ENCODE measurements at regions not wholly inside any gene's neighbourhood (a gene's known extent, or its start where the extent isn't known, plus 50 kb on each side); places are given as distances from the start of the nearest gene placed in this dataset.

- Mint-ChIP-seq H3K27ac (no peak overlapping the region), H3K4me3 (no peak overlapping the region), H3K4me1 (ENCODE audit: low read depth in 2 of 2) (no peaks in the 10 kb centered on the region), H3K36me3 (no peaks in the 10 kb centered on the region), H3K9me3 (no peaks in the 10 kb centered on the region), H3K27me3 (peaks cover 12 to 25% of the 10 kb centered on the region in 2 donors)
- DNase-seq (ENCODE audit: low spot score) (no peak), ATAC-seq (peak in 1 of 2 donors; percentile 22)
These were observed 130.0 kb downstream of the GLI2 start for GRCh38 chr2:120865656-120866055.

DNA sequence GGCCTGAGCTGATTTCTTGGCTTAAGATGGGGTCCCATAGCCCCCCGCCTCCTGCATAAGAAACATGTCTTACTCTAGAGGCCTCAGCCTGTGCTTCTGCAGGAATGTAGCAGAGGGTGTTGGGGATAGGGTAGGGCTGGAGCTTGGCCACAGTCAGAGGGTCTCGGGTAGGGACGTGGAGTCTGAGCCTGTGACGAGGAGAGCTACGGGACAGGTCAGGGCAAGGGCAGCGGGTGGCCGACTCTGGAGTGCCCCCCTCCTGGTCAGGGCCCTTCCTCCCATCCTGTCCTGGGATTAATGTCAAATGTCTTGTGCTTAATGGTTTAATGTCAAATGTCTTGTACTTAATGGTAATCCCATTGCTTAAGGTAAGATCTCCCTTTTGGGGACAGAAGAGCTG, 130.4 kb downstream of the GLI2 start:
- Mint-ChIP-seq H3K4me1 (ENCODE audit: low read depth in 2 of 2) (no peaks in the 10 kb centered on the region), H3K27me3 (peaks cover 12 to 25% of the 10 kb centered on the region in 2 donors), H3K36me3 (no peaks in the 10 kb centered on the region), H3K27ac (no peak overlapping the region), H3K9me3 (no peaks in the 10 kb centered on the region), H3K4me3 (no peak overlapping the region)
- DNase-seq (ENCODE audit: low spot score) (no peak), ATAC-seq (no peak)

- no peak for DNase-seq (ENCODE audit: low spot score)
- Mint-ChIP-seq H3K9me3 (no peaks in the 10 kb centered on the region), H3K27ac (no peak overlapping the region), H3K4me3 (no peak overlapping the region), H3K36me3 (no peaks in the 10 kb centered on the region), H3K27me3 (peaks cover 12 to 25% of the 10 kb centered on the region in 2 donors), H3K4me1 (ENCODE audit: low read depth in 2 of 2) (no peaks in the 10 kb centered on the region)
- no peak for ATAC-seq
These were observed 130.9 kb downstream of the GLI2 start for GRCh38 chr2:120866483-120867140.

- no peaks in the 10 kb centered on the region for H3K9me3 Mint-ChIP-seq
These were observed 131.9 kb downstream of the GLI2 start for GRCh38 chr2:120867290-120868241.

GRCh38 chr2:120868366-120868765, 132.7 kb downstream of the GLI2 start:
- Mint-ChIP-seq H3K4me3 (no peak overlapping the region), H3K9me3 (no peaks in the 10 kb centered on the region), H3K36me3 (no peaks in the 10 kb centered on the region), H3K27ac (no peak overlapping the region), H3K27me3 (peaks cover 12 to 25% of the 10 kb centered on the region in 2 donors), H3K4me1 (ENCODE audit: low read depth in 2 of 2) (no peaks in the 10 kb centered on the region)
- DNase-seq (ENCODE audit: low spot score) (no peak), ATAC-seq (no peak)

More at GRCh38 chr2:120867290-120868241, 131.9 kb downstream of the GLI2 start:
- no peak overlapping the region for H3K4me3 Mint-ChIP-seq
- H3K27me3 Mint-ChIP-seq = peaks cover 12 to 25% of the 10 kb centered on the region in 2 donors
- H3K4me1 Mint-ChIP-seq (ENCODE audit: low read depth in 2 of 2) = no peaks in the 10 kb centered on the region
- DNase-seq (ENCODE audit: low spot score) = no peak
- no peaks in the 10 kb centered on the region for H3K36me3 Mint-ChIP-seq
- no peak for ATAC-seq
- no peak overlapping the region for H3K27ac Mint-ChIP-seq

DNA sequence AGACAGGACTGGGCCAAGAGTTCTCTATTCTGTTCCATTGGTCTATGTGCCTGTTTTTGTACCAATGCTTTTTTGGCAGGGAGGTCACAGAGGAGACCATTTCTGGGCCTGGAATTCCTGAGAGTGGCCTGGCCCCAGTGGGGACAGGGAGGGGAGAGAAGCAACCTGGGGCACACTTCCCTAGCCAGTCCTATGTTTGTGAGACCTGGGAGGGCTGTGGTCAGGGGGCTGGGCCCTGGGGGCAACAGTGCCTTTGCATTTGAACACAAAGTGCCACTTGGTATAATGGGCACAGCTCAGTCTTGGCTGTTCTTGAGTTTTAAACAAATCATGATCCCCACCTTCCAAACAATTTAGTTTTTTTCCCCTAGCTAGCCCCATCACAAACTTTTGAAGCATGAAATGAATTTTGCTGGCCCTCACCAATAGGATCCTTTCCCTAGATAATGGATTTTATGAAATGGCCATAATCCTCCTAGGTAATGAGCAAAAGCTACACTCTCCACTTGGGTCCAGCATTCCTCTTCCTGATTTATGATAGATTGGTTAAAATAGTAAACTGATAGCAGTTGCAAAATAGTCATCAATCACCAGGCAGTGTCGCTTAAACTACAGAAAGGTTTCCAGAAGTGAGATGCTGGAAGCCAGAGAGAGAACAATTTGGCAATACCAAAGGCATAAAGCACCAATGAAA, 133.5 kb downstream of the GLI2 start:
- H3K27me3 Mint-ChIP-seq = peaks cover 12 to 22% of the 10 kb centered on the region in 2 donors
- H3K36me3 Mint-ChIP-seq = no peaks in the 10 kb centered on the region
- H3K4me1 Mint-ChIP-seq (ENCODE audit: low read depth in 2 of 2) = no peaks in the 10 kb centered on the region
- no peak for ATAC-seq
- DNase-seq (ENCODE audit: low spot score) = no peak
- H3K4me3 Mint-ChIP-seq = no peak overlapping the region
- H3K9me3 Mint-ChIP-seq = no peaks in the 10 kb centered on the region
- H3K27ac Mint-ChIP-seq = no peak overlapping the region

DNA sequence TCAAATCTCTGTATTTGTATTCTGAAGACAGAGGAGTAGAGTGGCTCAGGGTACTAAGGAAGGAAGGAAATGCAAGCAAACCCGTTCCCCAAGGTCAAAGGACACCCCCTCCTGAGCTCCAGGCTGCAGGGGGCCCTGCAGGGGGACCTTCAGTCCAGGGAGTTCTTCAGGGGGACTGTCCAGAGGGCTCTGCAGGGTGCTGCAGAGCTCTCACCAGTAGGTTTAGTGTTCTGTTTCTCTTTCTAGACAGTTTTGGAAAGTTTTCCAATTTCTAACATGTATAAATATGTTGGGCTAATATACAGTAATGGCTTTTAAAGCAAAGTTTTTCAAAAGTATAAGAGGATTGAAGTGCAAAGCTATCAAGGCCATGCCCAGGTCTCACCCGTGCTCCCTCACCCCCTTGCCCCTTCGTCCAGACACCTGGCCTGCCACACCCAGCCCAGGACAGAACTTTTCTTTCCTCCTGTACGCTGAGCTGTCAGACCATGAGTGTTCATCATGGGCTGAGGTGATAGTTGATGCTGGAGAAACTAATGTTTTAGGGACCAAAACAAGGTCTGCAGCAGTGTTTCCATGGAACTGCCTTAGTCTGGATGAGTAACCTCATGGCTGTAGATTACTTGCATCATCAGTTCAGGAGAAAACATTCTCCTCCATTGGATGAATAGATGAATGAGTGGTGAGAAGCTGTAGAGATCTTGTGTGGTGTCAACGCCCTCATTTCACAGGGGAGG, 134.2 kb downstream of the GLI2 start:
- ATAC-seq (no peak), DNase-seq (ENCODE audit: low spot score) (no peak)
- Mint-ChIP-seq H3K9me3 (no peaks in the 10 kb centered on the region), H3K27ac (no peak overlapping the region), H3K36me3 (no peaks in the 10 kb centered on the region), H3K27me3 (peaks cover 12 to 22% of the 10 kb centered on the region in 2 donors), H3K4me3 (no peak overlapping the region), H3K4me1 (ENCODE audit: low read depth in 2 of 2) (no peaks in the 10 kb centered on the region)

DNA sequence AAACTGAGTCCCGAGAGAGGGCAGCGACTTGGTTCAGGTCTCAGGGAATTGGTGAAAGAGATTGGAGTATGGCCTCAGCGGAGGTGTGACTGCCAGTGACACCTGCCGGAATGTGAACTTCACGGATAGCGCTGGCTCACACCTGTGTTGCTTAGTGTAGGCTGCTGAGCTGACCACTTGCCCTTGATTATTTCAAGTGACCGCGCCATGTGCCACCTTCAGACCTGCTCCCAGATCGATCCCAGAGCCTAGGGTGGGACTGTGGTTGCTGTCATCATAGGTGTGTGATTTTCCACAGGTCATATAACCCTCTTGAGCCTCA, 134.8 kb downstream of the GLI2 start:
- Mint-ChIP-seq H3K4me1 (ENCODE audit: low read depth in 2 of 2) (no peaks in the 10 kb centered on the region), H3K27ac (no peak overlapping the region), H3K36me3 (no peaks in the 10 kb centered on the region), H3K9me3 (no peaks in the 10 kb centered on the region), H3K27me3 (peaks cover 12 to 25% of the 10 kb centered on the region in 2 donors), H3K4me3 (no peak overlapping the region)
- no peak for DNase-seq (ENCODE audit: low spot score)
- ATAC-seq = no peak

DNA sequence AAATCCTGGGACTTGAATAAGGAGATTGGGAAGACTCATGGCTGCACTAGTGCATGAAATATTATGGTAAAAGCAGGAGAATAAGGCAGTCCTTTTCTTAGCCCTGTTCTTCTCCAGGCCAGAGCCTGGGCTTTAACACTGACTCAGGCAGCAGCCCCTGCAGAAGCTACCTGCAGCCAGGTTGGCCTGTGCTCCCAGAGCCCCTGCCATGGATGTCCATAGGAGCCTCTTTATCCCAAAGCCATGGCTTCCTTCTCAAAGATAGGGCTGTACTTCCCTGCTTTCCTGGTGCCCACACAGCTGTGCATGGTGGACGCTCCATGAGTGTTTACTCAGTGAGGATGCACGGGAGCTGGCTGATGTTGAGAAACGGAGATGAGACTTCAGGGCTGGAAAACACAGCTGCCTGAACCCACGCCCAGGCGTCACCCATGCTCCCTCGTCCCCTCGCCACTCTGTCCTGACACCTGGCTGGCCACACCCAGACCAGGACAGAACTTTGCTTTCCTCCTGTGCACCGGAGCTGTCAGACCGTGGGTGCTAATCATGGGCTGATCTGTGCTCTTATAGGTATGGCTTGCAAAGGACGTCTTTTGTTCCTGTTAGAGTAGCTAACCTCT, 135.5 kb downstream of the GLI2 start:
- H3K9me3 Mint-ChIP-seq = no peaks in the 10 kb centered on the region
- ATAC-seq = no peak
- DNase-seq (ENCODE audit: low spot score) = no peak
- no peaks in the 10 kb centered on the region for H3K4me1 Mint-ChIP-seq (ENCODE audit: low read depth in 2 of 2)
- no peak overlapping the region for H3K27ac Mint-ChIP-seq
- H3K27me3 Mint-ChIP-seq = peaks cover 12 to 23% of the 10 kb centered on the region in 2 donors
- H3K4me3 Mint-ChIP-seq = no peak overlapping the region
- no peaks in the 10 kb centered on the region for H3K36me3 Mint-ChIP-seq

DNA sequence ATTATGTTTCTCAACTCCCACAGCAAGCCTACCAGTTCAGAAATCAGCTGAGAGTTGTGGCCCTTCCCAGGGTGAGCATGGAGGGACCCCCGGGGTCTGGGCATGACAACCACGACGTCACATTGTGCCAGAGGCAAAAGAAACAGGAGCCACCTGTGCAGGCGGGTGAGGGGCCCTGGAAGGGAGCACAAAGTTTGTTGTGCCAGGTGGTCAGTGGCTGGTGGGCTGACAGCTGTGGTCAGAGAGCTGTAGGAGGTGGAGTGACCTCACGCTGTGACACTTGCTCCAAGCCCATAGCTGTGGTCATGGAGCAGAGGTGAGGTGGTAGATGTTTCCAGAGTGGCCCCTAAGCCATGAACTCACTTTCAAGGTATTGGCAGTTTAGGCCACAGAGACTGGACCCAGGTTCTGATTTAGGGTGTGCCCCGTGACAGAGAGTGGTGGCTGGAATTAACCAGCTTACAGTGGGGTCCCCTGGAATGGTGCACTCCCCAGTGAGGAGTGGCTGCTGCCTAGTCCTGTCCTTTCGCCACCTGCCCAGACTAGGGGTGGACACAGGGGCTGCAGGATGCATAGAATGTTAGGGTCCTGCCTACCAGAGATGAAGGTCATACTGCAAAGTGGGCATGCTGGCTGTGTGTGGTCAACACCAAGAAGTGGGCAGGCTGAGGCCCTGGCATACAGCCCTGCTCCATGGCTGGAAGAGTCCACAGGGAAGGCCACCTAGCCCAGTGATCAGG, 136.4 kb downstream of the GLI2 start:
- H3K27ac Mint-ChIP-seq = no peak overlapping the region
- ATAC-seq = peak in 1 of 2 donors; percentile 7
- no peak for DNase-seq (ENCODE audit: low spot score)
- H3K27me3 Mint-ChIP-seq = peaks cover 12 to 21% of the 10 kb centered on the region in 2 donors
- no peaks in the 10 kb centered on the region for H3K9me3 Mint-ChIP-seq
- H3K4me3 Mint-ChIP-seq = no peak overlapping the region
- no peaks in the 10 kb centered on the region for H3K36me3 Mint-ChIP-seq
- H3K4me1 Mint-ChIP-seq (ENCODE audit: low read depth in 2 of 2) = no peaks in the 10 kb centered on the region

GRCh38 chr2:120873958-120874887, 138.6 kb downstream of the GLI2 start:
- ATAC-seq (no peak), DNase-seq (ENCODE audit: low spot score) (no peak)
- Mint-ChIP-seq H3K36me3 (no peaks in the 10 kb centered on the region), H3K27me3 (peaks cover 5 to 14% of the 10 kb centered on the region in 2 donors), H3K4me1 (ENCODE audit: low read depth in 2 of 2) (no peaks in the 10 kb centered on the region), H3K4me3 (no peak overlapping the region), H3K27ac (no peak overlapping the region), H3K9me3 (no peaks in the 10 kb centered on the region)

DNA sequence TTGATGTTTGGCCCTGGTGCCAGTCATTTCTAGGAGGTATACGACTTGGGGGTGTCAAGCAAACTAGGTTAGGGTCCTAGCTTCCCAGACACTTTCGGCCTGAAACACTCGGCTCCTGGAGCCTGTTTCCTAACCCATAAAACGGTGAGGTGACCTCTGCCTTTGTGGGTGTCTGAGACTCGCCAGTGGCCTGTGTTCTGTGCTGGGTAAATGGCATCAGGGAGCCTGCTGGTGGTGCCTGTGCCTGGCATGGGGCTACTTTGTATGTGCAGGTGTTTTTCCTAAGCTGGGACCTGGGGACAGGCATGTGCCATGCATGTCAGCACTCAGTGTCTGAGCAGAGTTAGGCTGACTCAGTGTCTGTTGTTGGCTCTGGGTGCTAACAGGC, 139.2 kb downstream of the GLI2 start:
- Mint-ChIP-seq H3K9me3 (no peaks in the 10 kb centered on the region), H3K27me3 (peaks cover 6 to 12% of the 10 kb centered on the region in 2 donors), H3K4me1 (ENCODE audit: low read depth in 2 of 2) (no peaks in the 10 kb centered on the region), H3K4me3 (no peak overlapping the region), H3K27ac (no peak overlapping the region), H3K36me3 (no peaks in the 10 kb centered on the region)
- DNase-seq (ENCODE audit: low spot score) (no peak), ATAC-seq (no peak)
